ENCODE measurements at regions not wholly inside any gene's neighbourhood (a gene's known extent, or its start where the extent isn't known, plus 50 kb on each side); places are given as distances from the start of the nearest gene placed in this dataset.
A peak's percentile ranks its signal among the peaks of the same experiment; 100 is the strongest.

- Mint-ChIP-seq H3K36me3 (no peaks in the 10 kb centered on the region), H3K4me1 (no peaks in the 10 kb centered on the region), H3K9me3 (no peaks in the 10 kb centered on the region), H3K27me3 (peaks cover 8% of the 10 kb centered on the region), H3K27ac (no peak overlapping the region), H3K4me3 (no peak overlapping the region)
These were observed 136.6 kb downstream of the RNF152 start for GRCh38 chr18:61756244-61756643.

GRCh38 chr18:61755555-61755954, 137.3 kb downstream of the RNF152 start:
- H3K27me3 Mint-ChIP-seq: peaks cover 7% of the 10 kb centered on the region
- no peaks in the 10 kb centered on the region for H3K9me3 Mint-ChIP-seq
- H3K27ac Mint-ChIP-seq: no peak overlapping the region
- no peaks in the 10 kb centered on the region for H3K36me3 Mint-ChIP-seq
- no peaks in the 10 kb centered on the region for H3K4me1 Mint-ChIP-seq
- no peak overlapping the region for H3K4me3 Mint-ChIP-seq

GRCh38 chr18:61754039-61754583, 138.7 kb downstream of the RNF152 start:
- Mint-ChIP-seq H3K4me1 (no peaks in the 10 kb centered on the region), H3K4me3 (no peak overlapping the region), H3K9me3 (no peaks in the 10 kb centered on the region), H3K27ac (no peak overlapping the region), H3K36me3 (no peaks in the 10 kb centered on the region), H3K27me3 (peaks cover 9% of the 10 kb centered on the region)

- Mint-ChIP-seq H3K27me3 (peaks cover 11% of the 10 kb centered on the region), H3K4me1 (no peaks in the 10 kb centered on the region), H3K27ac (no peak overlapping the region), H3K4me3 (no peak overlapping the region), H3K9me3 (no peaks in the 10 kb centered on the region), H3K36me3 (no peaks in the 10 kb centered on the region)
These were observed 139.4 kb downstream of the RNF152 start for GRCh38 chr18:61753373-61753772.

GRCh38 chr18:61752973-61753372, 139.8 kb downstream of the RNF152 start:
- Mint-ChIP-seq H3K36me3 (no peaks in the 10 kb centered on the region), H3K9me3 (no peaks in the 10 kb centered on the region), H3K4me1 (no peaks in the 10 kb centered on the region), H3K4me3 (no peak overlapping the region), H3K27ac (no peak overlapping the region), H3K27me3 (peaks cover 9% of the 10 kb centered on the region)

GRCh38 chr18:61750840-61751668, 141.8 kb downstream of the RNF152 start:
- H3K4me1 Mint-ChIP-seq: no peaks in the 10 kb centered on the region
- H3K36me3 Mint-ChIP-seq: no peaks in the 10 kb centered on the region
- H3K27ac Mint-ChIP-seq: no peak overlapping the region
- H3K27me3 Mint-ChIP-seq: peaks cover 9% of the 10 kb centered on the region
- no peak overlapping the region for H3K4me3 Mint-ChIP-seq
- no peaks in the 10 kb centered on the region for H3K9me3 Mint-ChIP-seq

GRCh38 chr18:61749546-61749945, 143.3 kb downstream of the RNF152 start:
- no peaks in the 10 kb centered on the region for H3K36me3 Mint-ChIP-seq
- no peak overlapping the region for H3K4me3 Mint-ChIP-seq
- no peaks in the 10 kb centered on the region for H3K9me3 Mint-ChIP-seq
- H3K27ac Mint-ChIP-seq: no peak overlapping the region
- H3K27me3 Mint-ChIP-seq: peaks cover 11% of the 10 kb centered on the region
- H3K4me1 Mint-ChIP-seq: no peaks in the 10 kb centered on the region

- Mint-ChIP-seq H3K4me1 (no peaks in the 10 kb centered on the region), H3K4me3 (no peak overlapping the region), H3K27ac (peak overlapping the region; percentile 52), H3K36me3 (no peaks in the 10 kb centered on the region), H3K9me3 (no peaks in the 10 kb centered on the region), H3K27me3 (peaks cover 11% of the 10 kb centered on the region)
These were observed 143.8 kb downstream of the RNF152 start for GRCh38 chr18:61749031-61749430.

GRCh38 chr18:61748004-61748403, 144.8 kb downstream of the RNF152 start:
- Mint-ChIP-seq H3K36me3 (no peaks in the 10 kb centered on the region), H3K27ac (no peak overlapping the region), H3K27me3 (peaks cover 11% of the 10 kb centered on the region)

GRCh38 chr18:61743775-61744531, 148.9 kb downstream of the RNF152 start:
- no peak overlapping the region for H3K27ac Mint-ChIP-seq
- H3K4me1 Mint-ChIP-seq: no peaks in the 10 kb centered on the region
- H3K27me3 Mint-ChIP-seq: peaks cover 3% of the 10 kb centered on the region
- no peak overlapping the region for H3K4me3 Mint-ChIP-seq
- H3K9me3 Mint-ChIP-seq: no peaks in the 10 kb centered on the region
- no peaks in the 10 kb centered on the region for H3K36me3 Mint-ChIP-seq

More at GRCh38 chr18:61748004-61748403, 144.8 kb downstream of the RNF152 start:
- no peaks in the 10 kb centered on the region for H3K4me1 Mint-ChIP-seq
- H3K9me3 Mint-ChIP-seq: no peaks in the 10 kb centered on the region
- H3K4me3 Mint-ChIP-seq: no peak overlapping the region

GRCh38 chr18:61742565-61743429, 150.0 kb downstream of the RNF152 start:
- no peak overlapping the region for H3K4me3 Mint-ChIP-seq
- H3K27ac Mint-ChIP-seq: no peak overlapping the region

GRCh38 chr18:61741881-61742454, 150.8 kb downstream of the RNF152 start:
- H3K4me1 Mint-ChIP-seq: no peaks in the 10 kb centered on the region
- H3K4me3 Mint-ChIP-seq: no peak overlapping the region
- no peaks in the 10 kb centered on the region for H3K9me3 Mint-ChIP-seq
- no peak overlapping the region for H3K27ac Mint-ChIP-seq
- H3K36me3 Mint-ChIP-seq: no peaks in the 10 kb centered on the region
- H3K27me3 Mint-ChIP-seq: peaks cover 2% of the 10 kb centered on the region

More at GRCh38 chr18:61742565-61743429, 150.0 kb downstream of the RNF152 start:
- no peaks in the 10 kb centered on the region for H3K4me1 Mint-ChIP-seq
- no peaks in the 10 kb centered on the region for H3K9me3 Mint-ChIP-seq
- no peaks in the 10 kb centered on the region for H3K36me3 Mint-ChIP-seq
- peaks cover 2% of the 10 kb centered on the region for H3K27me3 Mint-ChIP-seq

GRCh38 chr18:61738488-61738887, 154.3 kb downstream of the RNF152 start:
- Mint-ChIP-seq H3K36me3 (no peaks in the 10 kb centered on the region), H3K27ac (no peak overlapping the region), H3K27me3 (no peaks in the 10 kb centered on the region), H3K4me1 (no peaks in the 10 kb centered on the region), H3K4me3 (no peak overlapping the region), H3K9me3 (no peaks in the 10 kb centered on the region)

- Mint-ChIP-seq H3K27me3 (no peaks in the 10 kb centered on the region), H3K36me3 (no peaks in the 10 kb centered on the region), H3K4me1 (no peaks in the 10 kb centered on the region), H3K27ac (no peak overlapping the region), H3K4me3 (no peak overlapping the region), H3K9me3 (no peaks in the 10 kb centered on the region)
These were observed 154.8 kb downstream of the RNF152 start for GRCh38 chr18:61738042-61738441.

- no peaks in the 10 kb centered on the region for H3K36me3 Mint-ChIP-seq
- no peaks in the 10 kb centered on the region for H3K4me1 Mint-ChIP-seq
- no peaks in the 10 kb centered on the region for H3K9me3 Mint-ChIP-seq
- H3K27me3 Mint-ChIP-seq: peaks cover 2% of the 10 kb centered on the region
- H3K27ac Mint-ChIP-seq: no peak overlapping the region
- no peak overlapping the region for H3K4me3 Mint-ChIP-seq
These were observed 156.7 kb downstream of the RNF152 start for GRCh38 chr18:61736133-61736532.
